Endodermal cell (in vitro differentiated cells): ENCODE measurements at regions not wholly inside any gene's neighbourhood (a gene's known extent, or its start where the extent isn't known, plus 50 kb on each side); places are given as distances from the start of the nearest gene placed in this dataset.

ENCODE experiments used
- DNase-seq: peaks from one replicate; pipeline ENCODE4 v3.0.0-alpha.2; 2017
- H3K27ac ChIP-seq: 2 replicates; pipeline ENCODE4 v1.5.1; 2013; ENCODE audit warnings: mild to moderate bottlenecking, low read depth, low read length, moderate library complexity
- H3K27me3 ChIP-seq: 2 replicates; pipeline ENCODE4 v1.6.1; 2013; ENCODE audit warnings: mild to moderate bottlenecking, low read length, moderate library complexity; ENCODE audit not compliant: insufficient read depth, control insufficient read depth, poor library complexity, severe bottlenecking
- H3K36me3 ChIP-seq: 2 replicates; pipeline ENCODE4 v1.7.0; 2013; ENCODE audit warnings: mild to moderate bottlenecking, low read length, moderate library complexity; ENCODE audit not compliant: control insufficient read depth, insufficient read depth
- H3K4me1 ChIP-seq: one replicate; pipeline ENCODE4 v1.7.0; 2013; ENCODE audit warnings: low read length; ENCODE audit not compliant: control insufficient read depth, insufficient read depth
- H3K4me3 ChIP-seq: 2 replicates; pipeline ENCODE4 v1.5.1; 2013; ENCODE audit warnings: mild to moderate bottlenecking, low read length, moderate library complexity
- H3K9ac ChIP-seq: 2 replicates; pipeline ENCODE4 v1.6.1; 2013; ENCODE audit warnings: mild to moderate bottlenecking, low read length, moderate library complexity; ENCODE audit not compliant: poor library complexity, severe bottlenecking; ENCODE audit errors: extremely low read depth
- H3K9me3 ChIP-seq: 2 replicates; pipeline ENCODE4 v1.6.1; 2013; ENCODE audit warnings: mild to moderate bottlenecking, low read length, moderate library complexity; ENCODE audit not compliant: control insufficient read depth
- H3K27ac Mint-ChIP-seq: 2 replicates; pipeline ENCODE4 v1.8.0; 2020; ENCODE audit warnings: mixed read lengths
- H3K27me3 Mint-ChIP-seq: 2 replicates; pipeline ENCODE4 v1.8.0; 2021; ENCODE audit warnings: mild to moderate bottlenecking, mixed read lengths; ENCODE audit not compliant: insufficient read depth
- H3K36me3 Mint-ChIP-seq: 2 replicates; pipeline ENCODE4 v1.8.0; 2020; ENCODE audit warnings: low read depth, mixed read lengths
- H3K4me1 Mint-ChIP-seq: 2 replicates; pipeline ENCODE4 v1.8.0; 2020; ENCODE audit warnings: mixed read lengths
- H3K4me3 Mint-ChIP-seq: 2 replicates; pipeline ENCODE4 v1.8.0; 2020; ENCODE audit warnings: mild to moderate bottlenecking, moderate library complexity, mixed read lengths
- H3K9me3 Mint-ChIP-seq: 2 replicates; pipeline ENCODE4 v1.8.0; 2020; ENCODE audit warnings: mild to moderate bottlenecking, mixed read lengths
- CTCF ChIP-seq: fragments of 200-600 bp; sonication (generic); conservative IDR thresholded peaks from 2 replicates; pipeline ENCODE4 v1.5.0; 2021; ENCODE audit warnings: antibody characterized with exemption, mild to moderate bottlenecking
- WGBS, 2 experiments: methylation state at CpG; one replicate each; pipeline versions ENCODE4 v1.1.5 to v1.1.7; 2013; ENCODE audit warnings: missing lambda C conversion rate in 2 of 2, mixed read lengths in 1 of 2; ENCODE audit not compliant: insufficient coverage in 1 of 2, insufficient read length in 1 of 2; 5-methylcytosine and 5-hydroxymethylcytosine counted together

GRCh38 chr6:15166121-15166520 lies 79.7 kb upstream of the JARID2 start:
- H3K4me1 Mint-ChIP-seq, result peaks cover 19% of the 10 kb centered on the region
- no peak for TF ChIP-seq CTCF
- WGBS, 2 experiments, result 77% methylated on average over 5 of the region's 5 CpGs; no CpG with 5 or more reads in 1 of the 2 experiments

DNA sequence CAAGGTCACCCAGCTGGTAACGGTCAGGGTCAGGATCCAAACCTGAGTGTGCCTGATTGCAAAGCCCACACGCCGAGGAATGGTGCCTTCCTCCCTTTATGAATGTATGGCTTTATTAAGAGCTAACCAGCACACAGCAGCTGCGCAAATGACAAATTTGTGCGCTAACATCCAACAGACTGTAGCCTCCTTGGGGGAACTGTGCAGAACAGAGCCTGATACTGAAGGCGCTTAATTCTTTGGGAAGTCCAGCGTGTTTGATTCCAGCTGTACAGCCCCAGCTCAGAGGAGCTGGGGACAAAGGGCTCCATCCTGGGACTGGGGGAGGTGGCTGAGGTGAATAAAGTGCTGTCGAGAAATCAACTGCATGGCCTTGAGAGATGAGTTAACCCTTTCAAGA lies 75.7 kb upstream of the JARID2 start:
- H3K27me3 Mint-ChIP-seq, result no peaks in the 10 kb centered on the region
- DNase-seq, result no peak
- H3K4me3 ChIP-seq, result no peak overlapping the region
- H3K36me3 ChIP-seq, result no peaks in the 10 kb centered on the region
- H3K9ac ChIP-seq, result no peak overlapping the region
- WGBS, 2 experiments, result 78 to 83% methylated on average over 7 to 8 of the region's 8 CpGs
- no peaks in the 10 kb centered on the region for H3K9me3 ChIP-seq
- no peak overlapping the region for H3K4me3 Mint-ChIP-seq
- no peaks in the 10 kb centered on the region for H3K4me1 ChIP-seq
- H3K27me3 ChIP-seq, result no peaks in the 10 kb centered on the region
- H3K36me3 Mint-ChIP-seq, result no peaks in the 10 kb centered on the region
- no peak for TF ChIP-seq CTCF
- H3K27ac ChIP-seq, result no peak overlapping the region
- H3K4me1 Mint-ChIP-seq, result peaks cover 20% of the 10 kb centered on the region
- no peaks in the 10 kb centered on the region for H3K9me3 Mint-ChIP-seq
- no peak overlapping the region for H3K27ac Mint-ChIP-seq

More at GRCh38 chr6:15166121-15166520, 79.7 kb upstream of the JARID2 start:
- no peak overlapping the region for H3K4me3 Mint-ChIP-seq
- Histone ChIP-seq H3K36me3 (no peaks in the 10 kb centered on the region), H3K9ac (no peak overlapping the region), H3K4me3 (no peak overlapping the region), H3K4me1 (no peaks in the 10 kb centered on the region), H3K9me3 (no peaks in the 10 kb centered on the region), H3K27ac (no peak overlapping the region), H3K27me3 (no peaks in the 10 kb centered on the region)
- no peaks in the 10 kb centered on the region for H3K9me3 Mint-ChIP-seq
- H3K27me3 Mint-ChIP-seq, result no peaks in the 10 kb centered on the region
- no peak for DNase-seq
- no peaks in the 10 kb centered on the region for H3K36me3 Mint-ChIP-seq
- no peak overlapping the region for H3K27ac Mint-ChIP-seq

DNA sequence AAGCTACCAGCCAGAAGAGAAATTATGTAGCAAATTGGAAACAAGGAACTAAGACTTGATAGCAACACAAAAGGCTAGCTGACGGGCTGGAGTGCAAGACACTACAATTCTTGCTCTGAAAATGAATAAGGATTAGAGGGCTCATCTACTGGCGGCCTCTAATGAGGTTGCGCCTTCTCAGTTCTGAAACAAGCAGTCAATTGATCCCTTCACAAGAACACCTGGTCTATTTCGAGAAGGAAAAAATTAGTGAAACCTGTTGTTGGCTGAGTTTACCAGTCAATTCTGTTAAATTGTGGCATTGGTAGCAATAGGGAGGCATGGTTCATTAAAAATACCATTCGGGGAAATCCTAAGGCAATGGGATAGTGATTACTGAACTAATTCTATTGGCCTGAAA lies 74.8 kb upstream of the JARID2 start:
- Mint-ChIP-seq H3K9me3 (no peaks in the 10 kb centered on the region), H3K27ac (no peak overlapping the region), H3K4me3 (no peak overlapping the region), H3K27me3 (no peaks in the 10 kb centered on the region), H3K36me3 (no peaks in the 10 kb centered on the region), H3K4me1 (peaks cover 16% of the 10 kb centered on the region)
- no peaks in the 10 kb centered on the region for H3K27me3 ChIP-seq
- no peaks in the 10 kb centered on the region for H3K36me3 ChIP-seq
- no peak for DNase-seq
- H3K9me3 ChIP-seq, result no peaks in the 10 kb centered on the region
- H3K4me1 ChIP-seq, result no peaks in the 10 kb centered on the region
- H3K4me3 ChIP-seq, result no peak overlapping the region
- H3K27ac ChIP-seq, result no peak overlapping the region
- 80 to 84% methylated on average over 5 of the region's 5 CpGs for WGBS, 2 experiments
- no peak overlapping the region for H3K9ac ChIP-seq
- no peak for TF ChIP-seq CTCF
